Common myeloid progenitor, CD34-positive (primary cell): ENCODE measurements at regions not wholly inside any gene's neighbourhood (a gene's known extent, or its start where the extent isn't known, plus 50 kb on each side); places are given as distances from the start of the nearest gene placed in this dataset.

Experiments
- CTCF ChIA-PET: fragments of 350-600 bp; sonication (Branson Sonifier 250); formaldehyde crosslinking; loops from one replicate; lab custom pipeline; 2021; ENCODE audit warnings: antibody characterized with exemption; lab: Charles Lee
- POLR2A ChIA-PET: fragments of 350-600 bp; sonication (Branson Sonifier 250); formaldehyde crosslinking; loops from one replicate; lab custom pipeline; 2021; ENCODE audit warnings: antibody characterized with exemption; lab: Charles Lee
- DNase-seq, 3 donors: peaks; one replicate each; pipeline versions ENCODE4 v3.0.0 to v3.0.0-alpha.2; 2013
- H3K27ac ChIP-seq, 2 experiments: 1 replicate in 1 of 2; 2 replicates in 1 of 2; pipeline ENCODE4 v1.7.0; 2013; ENCODE audit warnings: inconsistent platforms in 2 of 2, low read length in 2 of 2, mild to moderate bottlenecking in 2 of 2, low read depth in 1 of 2, moderate library complexity in 1 of 2; ENCODE audit not compliant: severe bottlenecking in 2 of 2, insufficient read depth in 1 of 2, poor library complexity in 1 of 2
- H3K27me3 ChIP-seq, 5 experiments: replicated peaks in 2 of 5; 1 replicate in 3 of 5; 2 replicates in 2 of 5; pipeline versions ENCODE4 v1.6.1 to v1.7.0; 2013; ENCODE audit warnings: low read length in 4 of 5, mild to moderate bottlenecking in 2 of 5, moderate library complexity in 2 of 5, inconsistent platforms in 1 of 5; ENCODE audit not compliant: insufficient read depth in 5 of 5, control insufficient read depth in 4 of 5
- H3K36me3 ChIP-seq, 4 experiments: 1 replicate in 2 of 4; 2 replicates in 2 of 4; pipeline versions ENCODE4 v1.6.1 to v1.7.0; 2013; ENCODE audit warnings: low read length in 3 of 4, control low read depth in 1 of 4, mild to moderate bottlenecking in 1 of 4; ENCODE audit not compliant: control insufficient read depth in 4 of 4, insufficient read depth in 4 of 4
- H3K4me1 ChIP-seq, 4 experiments: 1 replicate in 3 of 4; 2 replicates in 1 of 4; pipeline versions ENCODE4 v1.6.1 to v1.7.1; 2013; ENCODE audit warnings: low read length in 3 of 4, mild to moderate bottlenecking in 3 of 4, control low read depth in 1 of 4, inconsistent platforms in 1 of 4, moderate library complexity in 1 of 4; ENCODE audit not compliant: control insufficient read depth in 4 of 4, insufficient read depth in 4 of 4; ENCODE audit errors: control extremely low read depth in 1 of 4
- H3K4me3 ChIP-seq, 7 experiments: 1 replicate in 4 of 7; 2 replicates in 3 of 7; pipeline versions ENCODE4 v1.5.1 to v1.7.0; 2013; ENCODE audit warnings: mild to moderate bottlenecking in 7 of 7, low read length in 6 of 7, moderate library complexity in 6 of 7, inconsistent platforms in 2 of 7, low read depth in 2 of 7, control low read depth in 1 of 7; ENCODE audit not compliant: insufficient read depth in 4 of 7, control insufficient read depth in 1 of 7; ENCODE audit errors: extremely low read depth in 1 of 7
- H3K9me3 ChIP-seq, 5 experiments: 1 replicate in 4 of 5; 2 replicates in 1 of 5; pipeline versions ENCODE4 v1.6.1 to v1.7.1; 2013; ENCODE audit warnings: low read length in 4 of 5, mild to moderate bottlenecking in 2 of 5, inconsistent platforms in 1 of 5, low read depth in 1 of 5, moderate library complexity in 1 of 5; ENCODE audit not compliant: control insufficient read depth in 4 of 5, insufficient read depth in 2 of 5; ENCODE audit errors: control extremely low read depth in 1 of 5
- WGBS: methylation state at CpG from one replicate; pipeline ENCODE4 v1.1.5; 2013; ENCODE audit not compliant: insufficient coverage; 5-methylcytosine and 5-hydroxymethylcytosine counted together

GRCh38 chr5:135178476-135179155 lies 144.6 kb upstream of the PITX1 start:
- Histone ChIP-seq H3K27me3 (peaks cover 0 to 5% (median 0%) of the 10 kb centered on the region in 5 experiments), H3K4me1 (no peaks in the 10 kb centered on the region), H3K36me3 (no peaks in the 10 kb centered on the region), H3K4me3 (no peak overlapping the region), H3K27ac (no peak overlapping the region), H3K9me3 (no peaks in the 10 kb centered on the region)
- POLR2A ChIA-PET = no interaction called here
- no peak for DNase-seq
- CTCF ChIA-PET = interaction anchor here (0.7 to 0.9 kb wide), 2 partner anchors 11 to 16 kb away, joined by 3 read pairs; no protein-coding TSS in a partner anchor
- WGBS = 81% methylated on average over 8 of the region's 14 CpGs

GRCh38 chr5:135177591-135177990 lies 143.6 kb upstream of the PITX1 start:
- 81% methylated on average over 3 of the region's 4 CpGs for WGBS
- H3K27ac ChIP-seq = no peak overlapping the region
- no peaks in the 10 kb centered on the region for H3K9me3 ChIP-seq
- ChIA-PET CTCF (no interaction called here), POLR2A (no interaction called here)
- H3K27me3 ChIP-seq = peaks cover 0 to 10% (median under 1%) of the 10 kb centered on the region in 5 experiments
- H3K4me3 ChIP-seq = no peak overlapping the region
- no peak for DNase-seq
- no peaks in the 10 kb centered on the region for H3K36me3 ChIP-seq
- no peaks in the 10 kb centered on the region for H3K4me1 ChIP-seq

- H3K4me1 ChIP-seq = no peaks in the 10 kb centered on the region
- H3K9me3 ChIP-seq = no peaks in the 10 kb centered on the region
- DNase-seq = no peak
- no peak overlapping the region for H3K4me3 ChIP-seq
- H3K27me3 ChIP-seq = peaks cover 0 to 11% (median 2%) of the 10 kb centered on the region in 5 experiments
- POLR2A ChIA-PET = no interaction called here
- CTCF ChIA-PET = no interaction called here
- H3K27ac ChIP-seq = no peak overlapping the region
- WGBS = 96% methylated on average over 7 of the region's 7 CpGs
- no peaks in the 10 kb centered on the region for H3K36me3 ChIP-seq
These were observed 143.0 kb upstream of the PITX1 start for GRCh38 chr5:135176991-135177390.

- 93% methylated on average over 7 of the region's 8 CpGs for WGBS
- no peaks in the 10 kb centered on the region for H3K36me3 ChIP-seq
- CTCF ChIA-PET = no interaction called here
- H3K27ac ChIP-seq = peak overlapping the region in 1 of 2 experiments; percentile 22
- no peaks in the 10 kb centered on the region for H3K9me3 ChIP-seq
- no peak for DNase-seq
- H3K4me3 ChIP-seq = no peak overlapping the region
- POLR2A ChIA-PET = no interaction called here
- peaks cover 0 to 19% (median 7%) of the 10 kb centered on the region in 5 experiments for H3K27me3 ChIP-seq
- no peaks in the 10 kb centered on the region for H3K4me1 ChIP-seq
These were observed 140.5 kb upstream of the PITX1 start for GRCh38 chr5:135174315-135175096.

- no peak for DNase-seq
- Histone ChIP-seq H3K4me3 (no peak overlapping the region), H3K4me1 (no peaks in the 10 kb centered on the region), H3K27ac (peak overlapping the region in 1 of 2 experiments; percentile 22), H3K9me3 (no peaks in the 10 kb centered on the region), H3K36me3 (no peaks in the 10 kb centered on the region), H3K27me3 (peaks cover 0 to 23% (median 10%) of the 10 kb centered on the region in 5 experiments)
- 83% methylated on average over 4 of the region's 6 CpGs for WGBS
- POLR2A ChIA-PET = no interaction called here
- CTCF ChIA-PET = no interaction called here
These were observed 139.7 kb upstream of the PITX1 start for GRCh38 chr5:135173662-135174290.

- Histone ChIP-seq H3K4me1 (no peaks in the 10 kb centered on the region), H3K36me3 (no peaks in the 10 kb centered on the region), H3K27me3 (peaks cover 0 to 32% (median 12%) of the 10 kb centered on the region in 5 experiments), H3K27ac (no peak overlapping the region), H3K4me3 (no peak overlapping the region), H3K9me3 (no peaks in the 10 kb centered on the region)
- POLR2A ChIA-PET = no interaction called here
- CTCF ChIA-PET = no interaction called here
- DNase-seq = no peak
- WGBS = 51% methylated on average over 2 of the region's 2 CpGs
These were observed 138.7 kb upstream of the PITX1 start for GRCh38 chr5:135172718-135173117.

- ChIA-PET POLR2A (no interaction called here), CTCF (no interaction called here)
- H3K27ac ChIP-seq = no peak overlapping the region
- DNase-seq = no peak
- H3K4me1 ChIP-seq = no peaks in the 10 kb centered on the region
- no peaks in the 10 kb centered on the region for H3K36me3 ChIP-seq
- no peaks in the 10 kb centered on the region for H3K9me3 ChIP-seq
- H3K4me3 ChIP-seq = no peak overlapping the region
- H3K27me3 ChIP-seq = peaks cover 0 to 44% (median 12%) of the 10 kb centered on the region in 5 experiments
- WGBS = 100% methylated on average over 1 of the region's 1 CpG
These were observed 137.3 kb upstream of the PITX1 start for GRCh38 chr5:135171336-135171735.
